ENCODE measurements at regions not wholly inside any gene's neighbourhood (a gene's known extent, or its start where the extent isn't known, plus 50 kb on each side); places are given as distances from the start of the nearest gene placed in this dataset.

DNA sequence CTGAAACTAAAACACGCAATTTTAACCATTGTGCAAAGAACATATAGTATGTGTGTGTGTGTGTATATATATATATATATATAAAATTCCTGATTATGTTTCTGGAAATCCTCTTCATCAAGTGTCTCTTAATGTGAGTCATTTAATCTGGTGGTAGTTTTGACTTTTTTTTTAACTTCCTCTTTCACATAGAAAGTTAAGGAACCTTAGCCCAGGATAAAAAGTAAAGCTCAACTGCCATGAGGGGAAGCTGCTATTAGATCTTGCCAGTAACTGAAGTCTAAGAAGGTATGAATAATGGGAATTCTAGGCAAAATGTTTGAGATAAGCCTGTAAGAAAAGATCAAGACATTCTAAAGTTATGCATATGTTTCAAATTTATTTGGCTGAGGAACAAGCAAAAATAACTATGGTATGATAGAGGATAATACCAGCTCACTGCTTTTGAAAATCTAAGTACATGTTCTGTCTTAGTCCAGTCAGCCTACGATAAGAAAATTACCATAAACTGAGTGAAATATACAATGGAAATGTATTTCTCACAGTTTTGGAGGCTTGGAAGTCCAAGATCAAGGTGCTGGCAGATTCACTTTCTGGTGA, 757.0 kb downstream of the TRAM1L1 start:
- TF ChIP-seq, protein P1, sequence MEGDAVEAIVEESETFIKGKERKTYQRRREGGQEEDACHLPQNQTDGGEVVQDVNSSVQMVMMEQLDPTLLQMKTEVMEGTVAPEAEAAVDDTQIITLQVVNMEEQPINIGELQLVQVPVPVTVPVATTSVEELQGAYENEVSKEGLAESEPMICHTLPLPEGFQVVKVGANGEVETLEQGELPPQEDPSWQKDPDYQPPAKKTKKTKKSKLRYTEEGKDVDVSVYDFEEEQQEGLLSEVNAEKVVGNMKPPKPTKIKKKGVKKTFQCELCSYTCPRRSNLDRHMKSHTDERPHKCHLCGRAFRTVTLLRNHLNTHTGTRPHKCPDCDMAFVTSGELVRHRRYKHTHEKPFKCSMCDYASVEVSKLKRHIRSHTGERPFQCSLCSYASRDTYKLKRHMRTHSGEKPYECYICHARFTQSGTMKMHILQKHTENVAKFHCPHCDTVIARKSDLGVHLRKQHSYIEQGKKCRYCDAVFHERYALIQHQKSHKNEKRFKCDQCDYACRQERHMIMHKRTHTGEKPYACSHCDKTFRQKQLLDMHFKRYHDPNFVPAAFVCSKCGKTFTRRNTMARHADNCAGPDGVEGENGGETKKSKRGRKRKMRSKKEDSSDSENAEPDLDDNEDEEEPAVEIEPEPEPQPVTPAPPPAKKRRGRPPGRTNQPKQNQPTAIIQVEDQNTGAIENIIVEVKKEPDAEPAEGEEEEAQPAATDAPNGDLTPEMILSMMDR (IDR thresholded peaks at IDR 0.05), result no peak
- peaks cover 0 to 3% of the 10 kb centered on the region in 2 donors for H3K27me3 ChIP-seq
- H3K27ac ChIP-seq, result no peak overlapping the region
- H3K4me3 ChIP-seq, result no peak overlapping the region
- H3K9me3 ChIP-seq, result no peaks in the 10 kb centered on the region
- H3K36me3 ChIP-seq, result no peaks in the 10 kb centered on the region
- no peaks in the 10 kb centered on the region for H3K4me1 ChIP-seq
- DNase-seq (ENCODE audit: low spot score), result no peak

DNA sequence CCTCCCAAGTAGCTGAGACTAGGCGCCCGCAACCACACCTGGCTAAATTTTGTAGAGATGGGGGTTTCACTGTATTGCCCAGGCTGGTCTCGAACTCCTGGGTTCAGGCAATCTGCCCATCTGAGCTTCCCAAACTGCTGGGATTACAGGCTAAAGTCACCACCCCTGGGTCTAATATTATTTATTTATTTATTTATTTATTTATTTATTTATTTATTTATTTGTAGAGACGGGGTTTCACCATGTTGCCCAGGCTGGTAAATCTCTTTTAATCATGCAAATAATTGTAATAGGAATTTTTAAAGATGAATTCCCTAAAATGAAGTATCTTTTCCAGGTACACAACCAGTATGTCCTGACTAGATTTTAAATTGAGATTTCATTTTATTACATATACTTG, 761.8 kb downstream of the TRAM1L1 start:
- Histone ChIP-seq H3K27ac (no peak overlapping the region), H3K4me1 (no peaks in the 10 kb centered on the region), H3K36me3 (no peaks in the 10 kb centered on the region), H3K27me3 (peaks cover 0 to 3% of the 10 kb centered on the region in 2 donors), H3K9me3 (no peaks in the 10 kb centered on the region), H3K4me3 (no peak overlapping the region)
- DNase-seq (ENCODE audit: low spot score), result no peak
- TF ChIP-seq, protein P1 (IDR thresholded peaks at IDR 0.05), result no peak

DNA sequence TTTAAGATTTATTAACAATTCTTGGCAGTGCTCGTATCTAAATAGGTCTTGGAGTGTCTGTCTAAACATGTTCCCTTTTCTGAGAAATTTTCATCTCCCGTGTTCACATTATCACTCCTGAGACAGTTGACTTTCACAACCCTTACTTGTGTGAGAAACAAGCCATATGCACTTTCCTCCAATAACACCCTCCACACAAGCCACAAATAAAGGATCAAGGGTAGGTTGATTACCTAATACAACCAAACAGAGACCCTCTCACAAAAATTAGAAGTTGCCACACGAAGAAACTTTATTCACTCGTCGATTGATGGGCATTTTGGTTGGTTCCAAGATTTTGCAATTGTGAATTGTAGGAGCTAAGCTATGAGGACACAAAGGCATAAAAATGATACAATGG, 763.9 kb downstream of the TRAM1L1 start:
- H3K9me3 ChIP-seq, result no peaks in the 10 kb centered on the region
- H3K4me1 ChIP-seq, result no peaks in the 10 kb centered on the region
- TF ChIP-seq, protein P1 (IDR thresholded peaks at IDR 0.05), result no peak
- no peak overlapping the region for H3K27ac ChIP-seq
- DNase-seq (ENCODE audit: low spot score), result no peak
- H3K36me3 ChIP-seq, result no peaks in the 10 kb centered on the region
- H3K27me3 ChIP-seq, result peaks cover 0 to 3% of the 10 kb centered on the region in 2 donors
- H3K4me3 ChIP-seq, result no peak overlapping the region

DNA sequence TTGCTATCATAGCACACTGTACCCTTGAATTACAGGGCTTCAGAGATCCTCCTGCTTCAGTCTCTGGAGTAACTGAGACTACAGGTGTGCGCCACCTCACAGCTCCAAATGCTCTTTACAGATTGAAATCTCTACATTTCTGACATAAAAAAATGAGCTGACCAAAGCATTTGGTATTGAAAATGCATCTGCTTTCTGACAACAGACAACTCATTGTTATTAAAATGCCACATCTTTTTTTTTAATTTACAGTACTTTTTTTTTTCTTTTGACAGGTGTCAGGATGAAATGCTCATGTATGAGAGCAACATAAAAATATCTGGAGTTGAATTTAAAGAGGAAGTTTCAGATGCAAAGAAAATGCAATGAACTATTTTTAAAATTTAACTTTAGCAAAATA, 764.5 kb downstream of the TRAM1L1 start:
- H3K36me3 ChIP-seq, result no peaks in the 10 kb centered on the region
- no peaks in the 10 kb centered on the region for H3K4me1 ChIP-seq
- TF ChIP-seq, protein P1 (IDR thresholded peaks at IDR 0.05), result no peak
- DNase-seq (ENCODE audit: low spot score), result no peak
- no peaks in the 10 kb centered on the region for H3K9me3 ChIP-seq
- no peak overlapping the region for H3K4me3 ChIP-seq
- H3K27ac ChIP-seq, result no peak overlapping the region
- peaks cover 0 to 3% of the 10 kb centered on the region in 2 donors for H3K27me3 ChIP-seq

DNA sequence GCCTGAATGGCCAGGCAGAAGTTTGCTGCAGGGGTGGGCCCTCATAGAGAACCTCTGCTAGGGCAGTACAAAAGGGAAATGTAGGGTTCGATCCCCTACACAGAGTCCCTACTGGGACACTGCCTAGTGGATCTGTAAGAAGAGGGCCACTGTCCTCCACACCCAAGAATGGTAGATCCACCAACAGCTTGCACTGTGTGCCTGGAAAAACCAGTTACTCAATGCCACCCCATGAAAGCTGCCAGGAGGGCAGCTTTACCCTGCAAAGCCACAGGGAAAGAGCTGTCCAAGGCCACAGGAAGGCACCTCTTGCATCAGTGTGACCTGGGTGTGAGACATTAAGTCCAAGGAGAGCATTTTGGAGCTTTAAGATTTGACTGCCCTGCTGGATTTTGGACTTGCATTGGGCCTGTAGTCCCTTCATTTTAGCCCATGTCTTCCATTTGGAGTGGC, 781.6 kb downstream of the TRAM1L1 start:
- no peaks in the 10 kb centered on the region for H3K27me3 ChIP-seq
- no peaks in the 10 kb centered on the region for H3K4me1 ChIP-seq
- no peak for DNase-seq (ENCODE audit: low spot score)
- H3K27ac ChIP-seq, result no peak overlapping the region
- H3K4me3 ChIP-seq, result no peak overlapping the region
- H3K36me3 ChIP-seq, result no peaks in the 10 kb centered on the region
- no peaks in the 10 kb centered on the region for H3K9me3 ChIP-seq
- TF ChIP-seq, protein P1 (IDR thresholded peaks at IDR 0.05), result no peak

Measured in right atrium auricular region (tissue), 2 donors.